Lung (tissue), 11 donors: ENCODE measurements at regions not wholly inside any gene's neighbourhood (a gene's known extent, or its start where the extent isn't known, plus 50 kb on each side); places are given as distances from the start of the nearest gene placed in this dataset.
"Not testable (repeated sequence)": the region's sequence is repeated elsewhere in the genome, so short reads cannot be mapped to it uniquely, and the experiment has no call there.

ENCODE experiments used
- ATAC-seq: fragments of 200-7000 bp; cut with Tn5 transposase; one replicate; pipeline ENCODE4 v1.9.1; 2020; ENCODE audit warnings: moderate number of reproducible peaks; ENCODE audit not compliant: insufficient read depth, low FRiP score
- DNase-seq, 3 donors: peaks; one replicate each; pipeline ENCODE4 v3.0.0-alpha.2; 2013 to 2017
- H3K27ac ChIP-seq, 2 donors: one replicate each; pipeline ENCODE4 v1.5.1; 2013; ENCODE audit warnings: mild to moderate bottlenecking in 2 of 2, moderate library complexity in 2 of 2, control low read depth in 1 of 2, inconsistent platforms in 1 of 2, low read depth in 1 of 2, low read length in 1 of 2
- H3K27me3 ChIP-seq, 3 donors: one replicate each; pipeline ENCODE4 v1.5.1; 2013; ENCODE audit warnings: low read length in 2 of 3; ENCODE audit not compliant: control insufficient read depth in 3 of 3, insufficient read depth in 3 of 3
- H3K36me3 ChIP-seq, 4 donors: one replicate each; pipeline ENCODE4 v1.5.1; 2013; ENCODE audit warnings: low read length in 4 of 4, mild to moderate bottlenecking in 1 of 4, moderate library complexity in 1 of 4; ENCODE audit not compliant: control insufficient read depth in 4 of 4, insufficient read depth in 4 of 4
- H3K4me1 ChIP-seq, 5 donors: one replicate each; pipeline ENCODE4 v1.5.1; 2013; ENCODE audit warnings: low read length in 5 of 5, mild to moderate bottlenecking in 2 of 5, moderate library complexity in 1 of 5; ENCODE audit not compliant: control insufficient read depth in 5 of 5, insufficient read depth in 5 of 5
- H3K4me3 ChIP-seq: one replicate; pipeline ENCODE4 v1.5.1; 2013; ENCODE audit warnings: mild to moderate bottlenecking, control low read depth, moderate library complexity
- H3K9ac ChIP-seq, 2 donors: one replicate each; pipeline ENCODE4 v1.5.1; 2013; ENCODE audit warnings: low read length in 2 of 2, control low read depth in 1 of 2; ENCODE audit not compliant: insufficient read depth in 1 of 2
- H3K9me3 ChIP-seq, 4 donors: one replicate each; pipeline ENCODE4 v1.5.1; 2013; ENCODE audit warnings: low read length in 3 of 4, mild to moderate bottlenecking in 1 of 4, moderate library complexity in 1 of 4; ENCODE audit not compliant: control insufficient read depth in 4 of 4, insufficient read depth in 3 of 4
- WGBS, 2 donors: extraction: QIAGEN DNeasy Blood & Tissue Kit; methylation state at CpG; one replicate each; pipeline ENCODE4 v1.1.7; 2013; 5-methylcytosine and 5-hydroxymethylcytosine counted together
- TF ChIP-seq, protein P1 (sequence below): IDR thresholded peaks from 2 replicates; pipeline ENCODE4 v1.5.1; 2012; ENCODE audit warnings: mild to moderate bottlenecking; ENCODE audit errors: control extremely low read depth, extremely low read depth
- donor health status: control.
- donor health status: control.
- donor health status: Bipolar disorder and iron deficiency.
- donor health status: healthy.
- donor health status: DM: yes; HTN: yes; CAD: no.

DNA sequence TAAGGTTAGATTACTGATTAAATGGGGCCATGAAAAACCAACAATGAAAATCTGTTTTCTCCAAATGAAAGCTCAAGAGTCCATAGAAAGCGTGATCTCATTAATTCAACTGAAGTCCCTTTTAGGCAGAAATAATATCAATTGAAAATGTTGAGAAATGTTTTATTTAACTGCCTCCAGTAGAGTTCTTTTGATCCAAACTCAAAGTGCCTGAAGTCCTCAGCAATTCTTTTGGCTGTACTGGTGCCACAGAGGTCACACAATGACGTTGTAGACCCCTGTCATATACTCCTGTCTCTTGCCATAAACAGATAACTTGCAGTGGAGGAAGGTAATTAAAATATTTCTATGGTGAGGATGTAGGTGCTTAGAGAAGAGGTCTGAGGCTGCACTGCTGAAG is 1420.5 kb downstream of the CDH12 start:
- ATAC-seq, result no peak

DNA sequence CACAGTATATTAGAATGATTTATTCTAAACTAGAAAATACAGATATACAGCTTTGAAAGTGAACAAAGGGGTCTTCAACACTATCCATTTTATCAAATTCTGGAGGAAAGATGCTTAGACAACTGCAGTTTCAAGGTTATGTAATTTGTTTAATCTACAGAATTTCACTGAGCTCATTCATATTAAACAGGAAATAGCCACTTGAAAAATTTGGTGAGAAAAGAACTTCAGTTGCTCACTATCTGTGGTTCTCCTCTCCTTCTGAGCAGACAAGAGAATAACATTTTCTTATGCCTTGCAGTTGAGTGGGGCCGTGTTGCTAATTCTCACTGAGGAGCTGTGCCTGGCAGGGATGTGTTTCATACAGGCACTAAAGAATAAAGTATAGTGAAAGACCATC is 1428.2 kb downstream of the CDH12 start:
- Histone ChIP-seq H3K27ac (no peak overlapping the region), H3K27me3 (no peaks in the 10 kb centered on the region), H3K4me3 (no peak overlapping the region), H3K4me1 (no peaks in the 10 kb centered on the region), H3K9ac (no peak overlapping the region), H3K36me3 (no peaks in the 10 kb centered on the region), H3K9me3 (no peaks in the 10 kb centered on the region)
- TF ChIP-seq, protein P1, sequence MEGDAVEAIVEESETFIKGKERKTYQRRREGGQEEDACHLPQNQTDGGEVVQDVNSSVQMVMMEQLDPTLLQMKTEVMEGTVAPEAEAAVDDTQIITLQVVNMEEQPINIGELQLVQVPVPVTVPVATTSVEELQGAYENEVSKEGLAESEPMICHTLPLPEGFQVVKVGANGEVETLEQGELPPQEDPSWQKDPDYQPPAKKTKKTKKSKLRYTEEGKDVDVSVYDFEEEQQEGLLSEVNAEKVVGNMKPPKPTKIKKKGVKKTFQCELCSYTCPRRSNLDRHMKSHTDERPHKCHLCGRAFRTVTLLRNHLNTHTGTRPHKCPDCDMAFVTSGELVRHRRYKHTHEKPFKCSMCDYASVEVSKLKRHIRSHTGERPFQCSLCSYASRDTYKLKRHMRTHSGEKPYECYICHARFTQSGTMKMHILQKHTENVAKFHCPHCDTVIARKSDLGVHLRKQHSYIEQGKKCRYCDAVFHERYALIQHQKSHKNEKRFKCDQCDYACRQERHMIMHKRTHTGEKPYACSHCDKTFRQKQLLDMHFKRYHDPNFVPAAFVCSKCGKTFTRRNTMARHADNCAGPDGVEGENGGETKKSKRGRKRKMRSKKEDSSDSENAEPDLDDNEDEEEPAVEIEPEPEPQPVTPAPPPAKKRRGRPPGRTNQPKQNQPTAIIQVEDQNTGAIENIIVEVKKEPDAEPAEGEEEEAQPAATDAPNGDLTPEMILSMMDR, result no peak
- DNase-seq, result peak in 1 of 3 donors; percentile 0
- 57 to 66% methylated on average over 1 of the region's 1 CpG for WGBS, 2 donors
- no peak for ATAC-seq

More for the DNA sequence above, 1420.5 kb downstream of the CDH12 start:
- no peak overlapping the region for H3K27ac ChIP-seq
- no peaks in the 10 kb centered on the region for H3K9me3 ChIP-seq
- H3K4me1 ChIP-seq, result no peaks in the 10 kb centered on the region
- no peaks in the 10 kb centered on the region for H3K27me3 ChIP-seq
- H3K4me3 ChIP-seq, result no peak overlapping the region
- H3K36me3 ChIP-seq, result no peaks in the 10 kb centered on the region
- H3K9ac ChIP-seq, result no peak overlapping the region
- TF ChIP-seq, protein P1, result no peak
- WGBS, 2 donors, result 45 to 60% methylated on average over 2 of the region's 2 CpGs
- DNase-seq, result no peak

DNA sequence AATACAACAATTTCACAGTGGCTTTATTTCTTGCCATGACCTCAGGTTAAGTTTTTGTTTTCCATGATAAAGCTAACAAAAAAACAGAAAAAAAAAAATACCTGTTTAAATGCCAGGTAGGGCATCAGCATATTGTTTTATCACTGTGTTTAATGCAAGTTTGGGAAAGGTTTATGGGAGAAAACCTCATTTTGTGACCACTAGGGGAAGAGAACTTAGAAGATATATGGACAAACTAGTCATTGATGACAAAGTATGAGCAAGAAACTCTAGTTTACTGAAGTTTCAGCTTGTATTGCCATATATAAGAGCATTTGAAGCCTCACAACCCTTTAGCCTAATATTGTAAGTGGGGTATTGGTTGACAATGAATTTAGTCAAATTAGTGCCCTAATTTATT is 1431.4 kb upstream of the CDH18 start:
- no peaks in the 10 kb centered on the region for H3K27me3 ChIP-seq
- H3K27ac ChIP-seq, result no peak overlapping the region
- H3K9ac ChIP-seq, result no peak overlapping the region
- no peaks in the 10 kb centered on the region for H3K4me1 ChIP-seq
- no peaks in the 10 kb centered on the region for H3K9me3 ChIP-seq
- no peak overlapping the region for H3K4me3 ChIP-seq
- DNase-seq (no peak), ATAC-seq (no peak)
- no peaks in the 10 kb centered on the region for H3K36me3 ChIP-seq
- TF ChIP-seq, protein P1, result no peak

DNA sequence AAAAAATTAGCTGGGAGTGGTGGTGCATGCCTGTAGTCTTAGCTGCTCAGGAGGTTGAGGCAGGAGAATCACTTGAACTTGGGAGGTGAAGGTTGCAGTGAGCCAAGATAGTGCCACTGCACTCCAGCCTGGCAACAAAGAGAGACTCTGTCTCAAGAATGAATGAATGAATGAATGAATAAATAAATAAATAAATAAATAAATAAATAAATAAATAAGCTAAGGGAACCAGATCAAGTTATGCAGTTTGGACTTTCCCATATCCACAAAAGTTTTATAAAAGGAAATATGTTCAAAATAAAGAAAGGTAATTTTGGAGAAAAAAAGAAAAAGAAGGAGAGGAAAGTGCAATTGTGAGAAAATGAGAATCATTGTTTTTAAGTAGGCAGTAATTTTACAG is 1414.1 kb upstream of the CDH18 start:
- not testable (repeated sequence) for DNase-seq, H3K27me3 ChIP-seq, H3K27ac ChIP-seq, H3K4me3 ChIP-seq, H3K36me3 ChIP-seq, H3K9ac ChIP-seq, ATAC-seq, H3K4me1 ChIP-seq, H3K9me3 ChIP-seq
